Hepatocyte (in vitro differentiated cells): ENCODE measurements at regions not wholly inside any gene's neighbourhood (a gene's known extent, or its start where the extent isn't known, plus 50 kb on each side); places are given as distances from the start of the nearest gene placed in this dataset.

Experiments
- EZH2 ChIP-seq: fragments of 200-600 bp; sonication (generic); IDR thresholded peaks from 2 replicates; pipeline ENCODE4 v1.6.1; 2016; ENCODE audit warnings: antibody characterized with exemption, mild to moderate bottlenecking, borderline replicate concordance
- EZH2phosphoT487 ChIP-seq: fragments of 200-600 bp; sonication (generic); IDR thresholded peaks from one replicate; pipeline ENCODE4 v1.6.1; 2018; ENCODE audit warnings: antibody characterized with exemption, mild to moderate bottlenecking, low read depth, moderate library complexity; ENCODE audit not compliant: unreplicated experiment, severe bottlenecking
- TF ChIP-seq, protein P1 (sequence below): fragments of 200-600 bp; sonication (generic); IDR thresholded peaks from 2 replicates; pipeline ENCODE4 v1.5.1; 2016; ENCODE audit warnings: antibody characterized with exemption, mild to moderate bottlenecking; ENCODE audit not compliant: poor library complexity

DNA sequence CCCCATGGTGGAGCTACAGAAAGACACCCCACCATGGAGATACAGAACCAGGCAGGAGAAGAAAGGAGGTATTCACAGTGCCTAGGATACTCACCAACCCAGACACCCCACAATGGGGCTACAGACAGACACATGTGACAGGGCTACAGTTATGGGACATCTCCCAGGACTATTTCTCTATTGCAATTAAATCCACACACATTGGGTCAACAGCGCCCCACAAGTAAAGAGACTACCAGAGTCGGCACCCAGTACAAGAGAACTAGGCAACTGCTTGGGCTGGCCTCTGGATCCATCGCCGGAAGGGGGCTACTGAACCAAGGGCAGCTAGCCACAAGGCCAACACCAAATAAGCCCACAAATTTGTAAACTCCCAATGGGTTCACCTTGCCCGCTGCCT, 310.1 kb upstream of the NCKAP5 start:
- TF ChIP-seq, protein P1, sequence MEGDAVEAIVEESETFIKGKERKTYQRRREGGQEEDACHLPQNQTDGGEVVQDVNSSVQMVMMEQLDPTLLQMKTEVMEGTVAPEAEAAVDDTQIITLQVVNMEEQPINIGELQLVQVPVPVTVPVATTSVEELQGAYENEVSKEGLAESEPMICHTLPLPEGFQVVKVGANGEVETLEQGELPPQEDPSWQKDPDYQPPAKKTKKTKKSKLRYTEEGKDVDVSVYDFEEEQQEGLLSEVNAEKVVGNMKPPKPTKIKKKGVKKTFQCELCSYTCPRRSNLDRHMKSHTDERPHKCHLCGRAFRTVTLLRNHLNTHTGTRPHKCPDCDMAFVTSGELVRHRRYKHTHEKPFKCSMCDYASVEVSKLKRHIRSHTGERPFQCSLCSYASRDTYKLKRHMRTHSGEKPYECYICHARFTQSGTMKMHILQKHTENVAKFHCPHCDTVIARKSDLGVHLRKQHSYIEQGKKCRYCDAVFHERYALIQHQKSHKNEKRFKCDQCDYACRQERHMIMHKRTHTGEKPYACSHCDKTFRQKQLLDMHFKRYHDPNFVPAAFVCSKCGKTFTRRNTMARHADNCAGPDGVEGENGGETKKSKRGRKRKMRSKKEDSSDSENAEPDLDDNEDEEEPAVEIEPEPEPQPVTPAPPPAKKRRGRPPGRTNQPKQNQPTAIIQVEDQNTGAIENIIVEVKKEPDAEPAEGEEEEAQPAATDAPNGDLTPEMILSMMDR, result no peak
- TF ChIP-seq EZH2 (no peak), EZH2phosphoT487 (no peak)
